Right cardiac atrium (tissue), 5 donors: ENCODE measurements at regions not wholly inside any gene's neighbourhood (a gene's known extent, or its start where the extent isn't known, plus 50 kb on each side); places are given as distances from the start of the nearest gene placed in this dataset.
"Not testable (repeated sequence)": the region's sequence is repeated elsewhere in the genome, so short reads cannot be mapped to it uniquely, and the experiment has no call there.

ENCODE experiments used
- ATAC-seq, 2 donors: fragments of 200-7000 bp; cut with Tn5 transposase; one replicate each; pipeline versions ENCODE4 v1.8.0 to v1.9.1; 2020; ENCODE audit warnings: moderate library complexity in 2 of 2, mild to moderate bottlenecking in 1 of 2
- DNase-seq, 3 donors: peaks; one replicate each; pipeline ENCODE4 v3.0.0-alpha.2; 2020
- H3K27ac ChIP-seq: one replicate; pipeline ENCODE4 v1.5.1; 2013; ENCODE audit warnings: mild to moderate bottlenecking, low read length, control low read depth, moderate library complexity
- H3K27me3 ChIP-seq: one replicate; pipeline ENCODE4 v1.6.1; 2013; ENCODE audit not compliant: control insufficient read depth, insufficient read depth
- H3K4me1 ChIP-seq: one replicate; pipeline ENCODE4 v1.6.1; 2013; ENCODE audit warnings: low read length; ENCODE audit not compliant: control insufficient read depth, insufficient read depth
- H3K4me3 ChIP-seq: one replicate; pipeline ENCODE4 v1.5.1; 2013; ENCODE audit warnings: low read length, control low read depth
- H3K9me3 ChIP-seq: one replicate; pipeline ENCODE4 v1.6.1; 2013; ENCODE audit warnings: low read length; ENCODE audit not compliant: control insufficient read depth
- WGBS: extraction: QIAGEN DNeasy Blood & Tissue Kit; methylation state at CpG from one replicate; pipeline ENCODE4 v1.1.7; 2013; 5-methylcytosine and 5-hydroxymethylcytosine counted together
- intact Hi-C, 4 donors: fragments of 100-400 bp; cut with DNase I; formaldehyde crosslinking; loops; one replicate each; pipeline versions ENCODE4 v1.11.0 to v1.14.0; 2022 to 2023
- donor health status: healthy with polysubstance abuse.
- donor health status: DM: no; HTN: yes; CAD: no.
- donor health status: DM: no; HTN: no; CAD: no.
- donor health status: DM: no; HTN: yes; CAD: no; lungs with severe emphysema.
- donor health status: DM: yes; HTN: yes; CAD: no.

- H3K27me3 ChIP-seq, H3K4me1 ChIP-seq, ATAC-seq, intact Hi-C loops, H3K4me3 ChIP-seq, H3K27ac ChIP-seq, DNase-seq, H3K9me3 ChIP-seq: not testable (repeated sequence)
- WGBS: 76% methylated on average over 9 of the region's 9 CpGs
Observed at GRCh38 chr4:127407572-127407971, 225.2 kb upstream of the INTU start.

- WGBS: 44% methylated on average over 3 of the region's 3 CpGs
- H3K27me3 ChIP-seq: no peaks in the 10 kb centered on the region
- ATAC-seq (peak; percentile 97 to 98), DNase-seq (peak; percentile 73 to 86 (median 74))
- H3K9me3 ChIP-seq: no peaks in the 10 kb centered on the region
- H3K27ac ChIP-seq: peak overlapping the region; percentile 37
- H3K4me3 ChIP-seq: no peak overlapping the region
- intact Hi-C loops: no loop called here
- H3K4me1 ChIP-seq: peaks cover 2% of the 10 kb centered on the region
Observed at GRCh38 chr4:127410201-127410600, 222.6 kb upstream of the INTU start.

- Histone ChIP-seq H3K4me3 (no peak overlapping the region), H3K27ac (no peak overlapping the region), H3K9me3 (no peaks in the 10 kb centered on the region), H3K27me3 (no peaks in the 10 kb centered on the region), H3K4me1 (peaks cover 2% of the 10 kb centered on the region)
- WGBS: 46% methylated on average over 2 of the region's 2 CpGs
- no peak for DNase-seq
- ATAC-seq: peak; percentile 69 to 79
- intact Hi-C loops: no loop called here
Observed at GRCh38 chr4:127410644-127411043, 222.1 kb upstream of the INTU start.

GRCh38 chr4:127414951-127415606 lies 217.7 kb upstream of the INTU start:
- no peak for ATAC-seq
- no peak overlapping the region for H3K27ac ChIP-seq
- no peak overlapping the region for H3K4me3 ChIP-seq
- no peaks in the 10 kb centered on the region for H3K27me3 ChIP-seq
- no peaks in the 10 kb centered on the region for H3K4me1 ChIP-seq
- no peaks in the 10 kb centered on the region for H3K9me3 ChIP-seq
- intact Hi-C loops: no loop called here
- WGBS: 68% methylated on average over 2 of the region's 2 CpGs
- DNase-seq: no peak

GRCh38 chr4:127416115-127416514 lies 216.6 kb upstream of the INTU start:
- ATAC-seq: no peak

GRCh38 chr4:127417885-127418535 lies 214.7 kb upstream of the INTU start:
- Histone ChIP-seq H3K27ac (no peak overlapping the region), H3K27me3 (no peaks in the 10 kb centered on the region), H3K9me3 (no peaks in the 10 kb centered on the region), H3K4me3 (no peak overlapping the region), H3K4me1 (no peaks in the 10 kb centered on the region)
- 32% methylated on average over 3 of the region's 3 CpGs for WGBS
- ATAC-seq: no peak
- DNase-seq: no peak
- intact Hi-C loops: no loop called here

More at GRCh38 chr4:127416115-127416514, 216.6 kb upstream of the INTU start:
- Histone ChIP-seq H3K27ac (no peak overlapping the region), H3K4me1 (no peaks in the 10 kb centered on the region), H3K27me3 (no peaks in the 10 kb centered on the region), H3K9me3 (no peaks in the 10 kb centered on the region), H3K4me3 (no peak overlapping the region)
- WGBS: 82% methylated on average over 4 of the region's 4 CpGs
- no peak for DNase-seq
- intact Hi-C loops: no loop called here

GRCh38 chr4:127419431-127419830 lies 213.3 kb upstream of the INTU start:
- Histone ChIP-seq H3K9me3 (no peaks in the 10 kb centered on the region), H3K4me3 (no peak overlapping the region), H3K27me3 (no peaks in the 10 kb centered on the region), H3K27ac (no peak overlapping the region), H3K4me1 (no peaks in the 10 kb centered on the region)
- WGBS: 37% methylated on average over 1 of the region's 1 CpG
- intact Hi-C loops: no loop called here
- DNase-seq (no peak), ATAC-seq (no peak)

GRCh38 chr4:127421437-127421836 lies 211.3 kb upstream of the INTU start:
- H3K9me3 ChIP-seq: no peaks in the 10 kb centered on the region
- ATAC-seq: no peak
- no peak overlapping the region for H3K27ac ChIP-seq
- intact Hi-C loops: no loop called here
- H3K27me3 ChIP-seq: no peaks in the 10 kb centered on the region
- H3K4me1 ChIP-seq: no peaks in the 10 kb centered on the region
- H3K4me3 ChIP-seq: no peak overlapping the region
- DNase-seq: no peak

GRCh38 chr4:127425202-127425845 lies 207.4 kb upstream of the INTU start:
- Histone ChIP-seq H3K4me3 (no peak overlapping the region), H3K9me3 (no peaks in the 10 kb centered on the region), H3K27me3 (no peaks in the 10 kb centered on the region), H3K4me1 (no peaks in the 10 kb centered on the region), H3K27ac (no peak overlapping the region)
- ATAC-seq: no peak
- intact Hi-C loops: no loop called here
- WGBS: 91% methylated on average over 11 of the region's 11 CpGs
- no peak for DNase-seq

GRCh38 chr4:127425851-127426250 lies 206.9 kb upstream of the INTU start:
- ATAC-seq (no peak), DNase-seq (no peak)
- WGBS: 88% methylated on average over 5 of the region's 5 CpGs
- no peak overlapping the region for H3K4me3 ChIP-seq
- intact Hi-C loops: no loop called here
- H3K9me3 ChIP-seq: no peaks in the 10 kb centered on the region
- no peaks in the 10 kb centered on the region for H3K4me1 ChIP-seq
- H3K27me3 ChIP-seq: no peaks in the 10 kb centered on the region
- H3K27ac ChIP-seq: no peak overlapping the region

- Histone ChIP-seq H3K4me3 (no peak overlapping the region), H3K4me1 (no peaks in the 10 kb centered on the region), H3K27me3 (no peaks in the 10 kb centered on the region), H3K27ac (no peak overlapping the region), H3K9me3 (no peaks in the 10 kb centered on the region)
- ATAC-seq (no peak), DNase-seq (no peak)
- intact Hi-C loops: no loop called here
Observed at GRCh38 chr4:127441571-127441970, 191.2 kb upstream of the INTU start.
